A549 (cell line): ENCODE measurements at regions not wholly inside any gene's neighbourhood (a gene's known extent, or its start where the extent isn't known, plus 50 kb on each side); places are given as distances from the start of the nearest gene placed in this dataset.

Source experiments
- BHLHE40 ChIP-seq: IDR thresholded peaks from 2 replicates; pipeline ENCODE4 v1.6.1; 2012; ENCODE audit warnings: low read depth, low read length, inconsistent platforms
- ESRRA ChIP-seq: fragments of 150-350 bp; IDR thresholded peaks from 2 replicates; pipeline ENCODE4 v1.6.1; 2014; ENCODE audit warnings: mild to moderate bottlenecking, low read length, borderline replicate concordance
- NR3C1 ChIP-seq: fragments of >200 bp; sonication (Bioruptor Twin); formaldehyde crosslinking; IDR thresholded peaks from 3 replicates; pipeline ENCODE4 v1.6.1; 2017
- POLR2A ChIP-seq: IDR thresholded peaks from 2 replicates; pipeline ENCODE4 v1.6.1; 2012; ENCODE audit warnings: mild to moderate bottlenecking, low read length
- TF ChIP-seq, protein P1 (sequence below): fragments of 450-650 bp; IDR thresholded peaks from 2 replicates; pipeline ENCODE4 v1.6.1; 2014; ENCODE audit warnings: antibody characterized with exemption
- TF ChIP-seq, protein P2 (sequence below): fragments of >200 bp; sonication (Bioruptor Twin); formaldehyde crosslinking; IDR thresholded peaks from 3 replicates; pipeline ENCODE4 v1.5.1; 2016
- TF ChIP-seq, protein P3 (sequence below): fragments of >200 bp; sonication (Bioruptor Twin); formaldehyde crosslinking; IDR thresholded peaks from 3 replicates; pipeline ENCODE4 v1.6.1; 2016

DNA sequence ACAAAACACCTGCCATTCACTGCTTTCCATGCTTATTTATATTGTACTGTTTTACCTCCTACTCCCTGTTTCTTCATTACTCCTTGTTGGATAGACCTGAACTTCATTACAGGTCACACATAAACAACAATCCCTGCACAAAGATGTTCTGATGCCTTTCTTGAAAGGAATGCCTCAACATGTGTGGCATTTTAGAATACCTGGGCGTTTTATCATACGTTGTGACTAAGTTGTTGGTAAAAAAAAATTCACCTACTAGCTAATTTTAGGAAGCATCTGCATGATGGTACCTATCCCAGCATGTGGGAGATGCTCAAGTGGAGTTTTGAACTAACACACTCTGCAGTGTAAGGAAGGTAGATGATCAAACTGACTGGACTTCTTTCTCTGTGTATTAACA lies 604.1 kb downstream of the TAF11L14 start:
- TF ChIP-seq NR3C1 (no peak), POLR2A (no peak), ESRRA (no peak), BHLHE40 (no peak)
- TF ChIP-seq, protein P1, sequence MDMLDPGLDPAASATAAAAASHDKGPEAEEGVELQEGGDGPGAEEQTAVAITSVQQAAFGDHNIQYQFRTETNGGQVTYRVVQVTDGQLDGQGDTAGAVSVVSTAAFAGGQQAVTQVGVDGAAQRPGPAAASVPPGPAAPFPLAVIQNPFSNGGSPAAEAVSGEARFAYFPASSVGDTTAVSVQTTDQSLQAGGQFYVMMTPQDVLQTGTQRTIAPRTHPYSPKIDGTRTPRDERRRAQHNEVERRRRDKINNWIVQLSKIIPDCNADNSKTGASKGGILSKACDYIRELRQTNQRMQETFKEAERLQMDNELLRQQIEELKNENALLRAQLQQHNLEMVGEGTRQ = no peak
- TF ChIP-seq, protein P2, sequence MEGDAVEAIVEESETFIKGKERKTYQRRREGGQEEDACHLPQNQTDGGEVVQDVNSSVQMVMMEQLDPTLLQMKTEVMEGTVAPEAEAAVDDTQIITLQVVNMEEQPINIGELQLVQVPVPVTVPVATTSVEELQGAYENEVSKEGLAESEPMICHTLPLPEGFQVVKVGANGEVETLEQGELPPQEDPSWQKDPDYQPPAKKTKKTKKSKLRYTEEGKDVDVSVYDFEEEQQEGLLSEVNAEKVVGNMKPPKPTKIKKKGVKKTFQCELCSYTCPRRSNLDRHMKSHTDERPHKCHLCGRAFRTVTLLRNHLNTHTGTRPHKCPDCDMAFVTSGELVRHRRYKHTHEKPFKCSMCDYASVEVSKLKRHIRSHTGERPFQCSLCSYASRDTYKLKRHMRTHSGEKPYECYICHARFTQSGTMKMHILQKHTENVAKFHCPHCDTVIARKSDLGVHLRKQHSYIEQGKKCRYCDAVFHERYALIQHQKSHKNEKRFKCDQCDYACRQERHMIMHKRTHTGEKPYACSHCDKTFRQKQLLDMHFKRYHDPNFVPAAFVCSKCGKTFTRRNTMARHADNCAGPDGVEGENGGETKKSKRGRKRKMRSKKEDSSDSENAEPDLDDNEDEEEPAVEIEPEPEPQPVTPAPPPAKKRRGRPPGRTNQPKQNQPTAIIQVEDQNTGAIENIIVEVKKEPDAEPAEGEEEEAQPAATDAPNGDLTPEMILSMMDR = no peak
- TF ChIP-seq, protein P3, sequence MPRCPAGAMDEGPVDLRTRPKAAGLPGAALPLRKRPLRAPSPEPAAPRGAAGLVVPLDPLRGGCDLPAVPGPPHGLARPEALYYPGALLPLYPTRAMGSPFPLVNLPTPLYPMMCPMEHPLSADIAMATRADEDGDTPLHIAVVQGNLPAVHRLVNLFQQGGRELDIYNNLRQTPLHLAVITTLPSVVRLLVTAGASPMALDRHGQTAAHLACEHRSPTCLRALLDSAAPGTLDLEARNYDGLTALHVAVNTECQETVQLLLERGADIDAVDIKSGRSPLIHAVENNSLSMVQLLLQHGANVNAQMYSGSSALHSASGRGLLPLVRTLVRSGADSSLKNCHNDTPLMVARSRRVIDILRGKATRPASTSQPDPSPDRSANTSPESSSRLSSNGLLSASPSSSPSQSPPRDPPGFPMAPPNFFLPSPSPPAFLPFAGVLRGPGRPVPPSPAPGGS = no peak
